Upper lobe of left lung (tissue), 6 donors: ENCODE measurements at regions not wholly inside any gene's neighbourhood (a gene's known extent, or its start where the extent isn't known, plus 50 kb on each side); places are given as distances from the start of the nearest gene placed in this dataset.

Experiments used
- ATAC-seq, 2 donors: fragments of 200-7000 bp; cut with Tn5 transposase; one replicate each; pipeline ENCODE4 v1.9.1; 2022; ENCODE audit warnings: mild to moderate bottlenecking in 2 of 2, moderate library complexity in 2 of 2; ENCODE audit not compliant: low FRiP score in 2 of 2
- DNase-seq, 2 donors: peaks; one replicate each; pipeline ENCODE4 v3.0.0-alpha.2; 2019 to 2020
- H3K27ac ChIP-seq, 4 donors: fragments of 200-600 bp; sonication (generic); one replicate each; pipeline ENCODE4 v1.5.1; 2016 to 2019
- H3K27me3 ChIP-seq, 4 donors: fragments of 200-600 bp; sonication (generic); one replicate each; pipeline ENCODE4 v1.5.1; 2017 to 2019
- H3K36me3 ChIP-seq, 4 donors: fragments of 200-600 bp; sonication (generic); one replicate each; pipeline ENCODE4 v1.5.1; 2016 to 2019
- H3K4me1 ChIP-seq, 4 donors: fragments of 200-600 bp; sonication (generic); one replicate each; pipeline ENCODE4 v1.5.1; 2018 to 2019
- H3K4me3 ChIP-seq, 4 donors: fragments of 200-600 bp; sonication (generic); one replicate each; pipeline ENCODE4 v1.5.1; 2017 to 2019; ENCODE audit warnings: mild to moderate bottlenecking in 2 of 4, moderate library complexity in 1 of 4
- H3K9me3 ChIP-seq, 4 donors: fragments of 200-600 bp; sonication (generic); one replicate each; pipeline ENCODE4 v1.5.1; 2018 to 2019
- CTCF ChIP-seq, 6 experiments: fragments of 450-650 bp in 4 of 6; fragments of 200-600 bp in 2 of 6; sonication (generic) in 2 of 6; IDR thresholded peaks; one replicate each; pipeline ENCODE4 v1.5.1; 2016 to 2019; ENCODE audit warnings: antibody characterized with exemption in 6 of 6
- EP300 ChIP-seq, 4 donors: sonication (generic); formaldehyde crosslinking; IDR thresholded peaks; one replicate each; pipeline ENCODE4 v1.5.1; 2017; ENCODE audit warnings: antibody characterized with exemption in 4 of 4, control low read depth in 2 of 4
- POLR2A ChIP-seq, 4 donors: fragments of 450-650 bp; IDR thresholded peaks; one replicate each; pipeline ENCODE4 v1.5.1; 2016 to 2017; ENCODE audit warnings: antibody characterized with exemption in 4 of 4, mild to moderate bottlenecking in 2 of 4
- POLR2AphosphoS5 ChIP-seq, 2 donors: sonication (generic); formaldehyde crosslinking; IDR thresholded peaks; one replicate each; pipeline ENCODE4 v1.5.1; 2017; ENCODE audit warnings: antibody characterized with exemption in 2 of 2
- WGBS, 2 donors: methylation state at CpG; one replicate each; pipeline ENCODE4 v1.1.5; 2017 to 2018; 5-methylcytosine and 5-hydroxymethylcytosine counted together
- donor health status: DM: no; HTN: no; CAD: no; lungs with moderate emphysema.
- donor health status: DM: no; HTN: yes; CAD: no; lungs with severe emphysema.

GRCh38 chr7:15834446-15834845 lies 148.0 kb upstream of the MEOX2 start:
- peaks cover 0 to 4% (median 2%) of the 10 kb centered on the region in 4 donors for H3K4me1 ChIP-seq
- no peaks in the 10 kb centered on the region for H3K27me3 ChIP-seq
- no peak overlapping the region for H3K27ac ChIP-seq
- no peak for TF ChIP-seq EP300 (IDR thresholded peaks at IDR 0.05)
- no peak for TF ChIP-seq CTCF (IDR thresholded peaks at IDR 0.05)
- no peak for TF ChIP-seq POLR2AphosphoS5 (IDR thresholded peaks at IDR 0.05)
- no peak for TF ChIP-seq POLR2A (IDR thresholded peaks at IDR 0.05)
- H3K9me3 ChIP-seq: no peaks in the 10 kb centered on the region
- no peaks in the 10 kb centered on the region for H3K36me3 ChIP-seq
- no peak overlapping the region for H3K4me3 ChIP-seq
- DNase-seq: no peak
- ATAC-seq: no peak

GRCh38 chr7:15832996-15833395 lies 146.5 kb upstream of the MEOX2 start:
- ATAC-seq (no peak), DNase-seq (no peak)
- H3K4me1 ChIP-seq: peaks cover 0 to 3% (median 1%) of the 10 kb centered on the region in 4 donors
- H3K27ac ChIP-seq: peak overlapping the region in 1 of 4 donors; percentile 1
- no peak for TF ChIP-seq CTCF (IDR thresholded peaks at IDR 0.05)
- TF ChIP-seq POLR2A (IDR thresholded peaks at IDR 0.05): no peak
- TF ChIP-seq POLR2AphosphoS5 (IDR thresholded peaks at IDR 0.05): no peak
- TF ChIP-seq EP300 (IDR thresholded peaks at IDR 0.05): no peak
- H3K27me3 ChIP-seq: no peaks in the 10 kb centered on the region
- no peaks in the 10 kb centered on the region for H3K36me3 ChIP-seq
- H3K9me3 ChIP-seq: no peaks in the 10 kb centered on the region
- 7 to 29% methylated on average over 1 of the region's 1 CpG for WGBS, 2 donors
- no peak overlapping the region for H3K4me3 ChIP-seq

DNA sequence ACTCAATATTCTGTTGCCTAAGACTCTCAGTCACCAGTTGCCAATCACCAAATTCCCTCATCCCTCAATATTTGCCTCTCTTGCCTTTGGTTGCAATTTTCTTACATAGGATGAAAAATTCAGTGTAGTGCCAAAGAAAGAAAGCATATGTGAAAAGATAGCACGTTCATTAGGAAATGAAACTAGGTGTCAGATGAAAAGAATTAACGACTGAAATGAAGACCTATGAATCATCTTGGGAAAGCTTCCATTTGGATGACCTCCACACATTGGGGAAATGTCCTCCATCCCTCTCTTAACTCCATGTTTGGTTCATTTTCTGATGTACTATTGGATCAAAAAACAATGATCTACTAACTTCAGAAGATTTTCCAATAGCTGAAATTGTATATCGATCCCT lies 145.1 kb upstream of the MEOX2 start:
- Histone ChIP-seq H3K27me3 (no peaks in the 10 kb centered on the region), H3K36me3 (no peaks in the 10 kb centered on the region), H3K4me3 (no peak overlapping the region), H3K4me1 (peaks cover 0 to 3% (median 1%) of the 10 kb centered on the region in 4 donors), H3K27ac (no peak overlapping the region), H3K9me3 (no peaks in the 10 kb centered on the region)
- 73 to 78% methylated on average over 3 of the region's 3 CpGs for WGBS, 2 donors
- ATAC-seq (no peak), DNase-seq (no peak)
- TF ChIP-seq CTCF (IDR thresholded peaks at IDR 0.05): no peak
- TF ChIP-seq POLR2A (IDR thresholded peaks at IDR 0.05): no peak
- TF ChIP-seq EP300 (IDR thresholded peaks at IDR 0.05): no peak
- TF ChIP-seq POLR2AphosphoS5 (IDR thresholded peaks at IDR 0.05): no peak

DNA sequence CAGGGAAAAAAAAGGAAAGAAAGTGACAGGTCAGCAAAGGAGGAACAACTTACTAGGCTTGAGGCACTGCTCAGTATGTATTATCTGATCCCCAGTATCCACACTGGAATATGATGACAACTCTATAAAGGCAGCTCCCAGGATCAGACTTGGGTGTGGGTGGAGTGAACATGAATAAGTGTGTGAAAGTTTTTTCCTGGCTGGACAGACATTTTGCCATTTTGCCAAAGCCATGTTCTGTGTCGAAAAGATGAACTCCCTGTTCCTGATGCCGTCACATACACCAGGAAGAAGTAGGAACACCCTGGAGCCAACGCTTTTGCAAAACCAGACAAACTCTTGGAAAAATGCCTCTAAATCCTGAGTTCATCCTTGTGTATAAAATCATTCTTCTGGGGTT lies 143.2 kb upstream of the MEOX2 start:
- Histone ChIP-seq H3K4me3 (no peak overlapping the region), H3K4me1 (peaks cover 0 to 3% (median 1%) of the 10 kb centered on the region in 4 donors), H3K27me3 (no peaks in the 10 kb centered on the region), H3K27ac (no peak overlapping the region), H3K36me3 (no peaks in the 10 kb centered on the region), H3K9me3 (no peaks in the 10 kb centered on the region)
- WGBS, 2 donors: 71 to 88% methylated on average over 3 of the region's 3 CpGs
- TF ChIP-seq POLR2AphosphoS5 (IDR thresholded peaks at IDR 0.05): peak; percentile 26 to 39
- TF ChIP-seq POLR2A (IDR thresholded peaks at IDR 0.05): no peak
- no peak for DNase-seq
- peak in 1 of 2 donors; percentile 95 for ATAC-seq

- TF ChIP-seq POLR2AphosphoS5 (IDR thresholded peaks at IDR 0.05) (no peak), CTCF (IDR thresholded peaks at IDR 0.05) (no peak), EP300 (IDR thresholded peaks at IDR 0.05) (no peak), POLR2A (IDR thresholded peaks at IDR 0.05) (no peak)
- DNase-seq (no peak), ATAC-seq (no peak)
- no peaks in the 10 kb centered on the region for H3K36me3 ChIP-seq
- WGBS, 2 donors: 90 to 92% methylated on average over 3 of the region's 3 CpGs
- no peak overlapping the region for H3K27ac ChIP-seq
- H3K4me3 ChIP-seq: no peak overlapping the region
- no peaks in the 10 kb centered on the region for H3K9me3 ChIP-seq
- H3K27me3 ChIP-seq: no peaks in the 10 kb centered on the region
- H3K4me1 ChIP-seq: peaks cover 0 to 3% (median 1%) of the 10 kb centered on the region in 4 donors
Observed at GRCh38 chr7:15828881-15829280, 142.4 kb upstream of the MEOX2 start.
